Superior temporal gyrus (tissue), 1 donor: ENCODE measurements at regions not wholly inside any gene's neighbourhood (a gene's known extent, or its start where the extent isn't known, plus 50 kb on each side); places are given as distances from the start of the nearest gene placed in this dataset.
A peak's percentile ranks its signal among the peaks of the same experiment; 100 is the strongest.

ENCODE experiments used
- DNase-seq: peaks from one replicate; pipeline ENCODE4 v3.0.0-alpha.2; 2016; ENCODE audit errors: extremely low spot score

DNA sequence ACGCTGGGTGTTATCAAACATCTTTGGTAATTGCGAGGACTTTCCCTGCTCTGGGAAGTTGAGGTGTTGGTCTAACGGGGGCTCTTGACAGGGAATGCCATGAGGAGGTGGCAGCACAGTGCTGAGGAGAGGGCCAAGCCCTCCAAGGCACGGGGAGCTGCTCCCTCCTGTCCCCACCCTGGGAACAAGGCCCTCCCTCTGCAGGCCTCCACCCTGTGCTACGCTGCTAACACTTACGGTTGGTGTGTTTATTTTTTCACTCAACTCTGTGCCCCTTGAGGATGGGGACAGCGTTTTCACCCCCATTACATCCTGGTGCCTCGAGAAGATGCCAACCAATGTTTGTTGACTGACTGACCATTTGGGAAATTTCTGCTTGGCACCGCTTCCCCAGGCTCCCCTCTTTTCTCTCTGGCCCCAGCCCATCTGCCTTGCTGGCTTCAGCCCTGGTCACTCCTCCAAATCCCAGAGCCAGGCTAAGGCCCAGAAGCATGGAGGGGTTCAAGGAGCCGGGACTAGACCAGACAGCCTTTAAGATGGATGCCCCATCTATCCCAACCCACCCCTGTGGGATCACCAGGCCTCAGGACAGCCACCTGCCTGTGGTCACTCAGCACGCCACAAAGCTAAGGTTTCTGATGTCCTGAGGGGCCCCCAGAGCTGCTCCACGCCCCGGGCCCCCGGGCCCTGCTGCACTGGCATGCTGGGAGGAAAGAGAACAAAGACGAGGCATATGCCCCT lies 125.7 kb downstream of the BARX1 start:
- DNase-seq: no peak

DNA sequence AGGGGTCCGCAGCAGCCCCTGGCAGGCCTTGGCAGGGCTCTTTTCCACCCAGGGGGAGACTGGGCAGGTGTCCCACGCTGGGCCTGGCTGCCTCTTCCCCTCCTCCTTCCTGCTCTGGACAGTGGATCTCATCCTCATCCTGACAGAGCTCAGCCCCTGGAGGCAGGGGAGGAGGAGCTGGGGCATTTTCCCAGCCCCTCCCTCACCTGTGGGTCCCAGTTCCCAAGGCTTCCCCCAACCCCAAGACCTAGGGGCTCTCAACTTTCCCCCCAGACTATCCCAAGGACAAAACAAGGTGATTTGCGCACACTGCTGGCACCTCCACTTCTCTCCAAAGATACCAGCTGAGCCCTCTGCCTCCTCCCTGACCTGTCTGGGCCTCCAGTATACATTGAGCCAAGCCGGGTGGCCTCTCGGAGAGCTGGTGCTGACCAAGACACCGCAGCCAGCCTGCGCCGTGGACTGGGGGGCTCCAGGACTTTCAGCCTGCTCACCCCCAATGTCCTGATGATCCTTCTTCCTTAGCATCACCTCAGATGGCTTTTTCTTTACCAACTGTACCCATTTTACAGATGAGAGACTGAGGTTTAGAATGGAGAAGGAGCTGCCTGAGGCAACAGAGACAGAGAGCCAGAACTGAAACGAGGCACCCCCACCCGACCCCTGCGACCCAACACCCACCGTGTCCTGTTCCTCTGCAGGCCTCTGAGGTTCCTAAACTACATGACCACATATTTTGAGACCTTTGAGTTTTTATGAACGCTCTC lies 126.6 kb downstream of the BARX1 start:
- no peak for DNase-seq

DNA sequence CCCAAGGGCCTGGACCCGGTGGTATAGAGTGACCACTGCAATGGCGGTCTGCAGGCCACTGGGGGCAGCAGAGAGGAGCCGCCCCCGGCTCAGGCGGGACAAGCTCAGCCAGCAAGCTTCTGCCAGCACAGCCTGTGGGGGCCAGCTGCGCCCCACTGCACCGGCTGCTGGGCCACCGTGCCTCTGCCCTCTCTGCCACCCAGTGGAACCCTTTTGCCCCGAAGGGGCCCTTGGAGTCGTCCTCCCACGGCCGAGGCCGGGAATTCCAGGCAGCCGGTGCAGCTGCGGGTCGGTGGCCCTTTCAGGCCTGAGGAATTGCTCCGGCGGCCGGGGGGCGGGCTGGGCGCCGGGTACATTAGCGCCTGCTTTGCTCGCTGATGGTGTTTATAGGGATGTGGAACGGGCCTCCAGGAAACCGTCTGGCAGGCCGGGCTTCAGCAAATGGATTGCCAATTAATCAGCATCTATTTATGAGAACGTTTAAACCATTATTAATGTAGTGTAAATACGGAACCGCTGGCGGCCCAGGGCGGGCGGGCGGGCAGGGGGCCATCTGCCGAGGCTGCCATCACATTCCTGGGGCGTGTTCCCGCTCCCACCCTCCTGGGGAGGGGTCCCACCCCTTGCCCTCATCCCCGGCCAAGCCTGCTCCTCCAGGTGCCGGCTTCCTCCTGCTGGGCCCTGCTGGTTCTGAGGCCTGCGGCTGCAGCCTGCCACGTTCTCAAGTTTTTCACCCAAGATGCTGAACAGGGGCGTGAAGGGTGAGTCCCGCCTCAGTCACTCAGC lies 127.4 kb downstream of the BARX1 start:
- peak; percentile 30 for DNase-seq

DNA sequence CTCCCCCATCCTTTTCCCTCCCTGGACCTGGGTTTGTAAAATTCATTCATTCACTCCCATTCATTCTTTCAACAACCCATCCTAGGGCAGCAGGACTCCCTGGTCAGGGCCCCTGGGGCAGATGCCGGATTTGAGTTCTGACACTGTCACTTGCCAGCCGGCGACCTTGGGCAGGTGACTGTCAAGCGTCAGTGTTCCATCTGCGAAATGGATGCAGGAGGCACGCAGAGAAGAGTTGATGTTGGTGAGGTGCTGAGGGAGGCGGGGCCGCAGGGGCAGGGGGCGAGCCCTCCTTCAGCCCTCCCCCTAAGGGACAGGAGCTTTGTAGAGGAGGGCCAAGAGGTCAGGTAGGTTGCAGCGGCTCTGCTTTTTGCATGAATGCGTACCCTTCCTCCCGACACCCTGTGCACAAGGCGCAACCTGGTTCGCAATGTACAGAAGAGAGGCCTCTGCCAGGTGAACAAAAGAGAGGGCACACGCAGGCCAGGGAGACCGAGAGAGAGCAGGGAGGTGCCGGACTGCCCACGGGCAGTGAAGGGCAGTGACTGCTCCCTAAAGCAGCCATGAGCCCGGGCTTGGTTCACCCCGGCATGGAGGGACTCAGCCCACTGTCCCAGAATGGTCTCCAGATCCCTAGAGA lies 128.1 kb downstream of the BARX1 start:
- DNase-seq: no peak

DNA sequence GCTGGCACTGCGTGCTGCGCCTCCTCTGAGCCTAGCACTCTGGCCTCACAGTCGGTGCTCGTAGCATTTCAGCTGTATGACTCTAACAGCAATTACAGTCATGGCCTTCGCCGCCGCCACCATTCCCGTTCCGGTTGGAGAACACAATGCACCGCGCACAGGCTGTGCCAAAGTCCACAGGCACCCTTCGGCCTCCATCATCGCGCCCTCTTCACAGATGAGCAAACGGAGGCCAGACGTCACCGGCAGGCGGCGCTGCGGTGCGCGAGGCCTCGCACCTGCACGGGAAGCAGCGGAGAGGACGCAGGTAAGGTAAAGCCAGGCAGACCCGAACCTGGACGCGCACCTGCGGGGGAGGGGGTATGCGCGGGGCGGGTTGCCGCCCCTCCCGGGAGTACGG lies 128.9 kb downstream of the BARX1 start:
- no peak for DNase-seq

DNA sequence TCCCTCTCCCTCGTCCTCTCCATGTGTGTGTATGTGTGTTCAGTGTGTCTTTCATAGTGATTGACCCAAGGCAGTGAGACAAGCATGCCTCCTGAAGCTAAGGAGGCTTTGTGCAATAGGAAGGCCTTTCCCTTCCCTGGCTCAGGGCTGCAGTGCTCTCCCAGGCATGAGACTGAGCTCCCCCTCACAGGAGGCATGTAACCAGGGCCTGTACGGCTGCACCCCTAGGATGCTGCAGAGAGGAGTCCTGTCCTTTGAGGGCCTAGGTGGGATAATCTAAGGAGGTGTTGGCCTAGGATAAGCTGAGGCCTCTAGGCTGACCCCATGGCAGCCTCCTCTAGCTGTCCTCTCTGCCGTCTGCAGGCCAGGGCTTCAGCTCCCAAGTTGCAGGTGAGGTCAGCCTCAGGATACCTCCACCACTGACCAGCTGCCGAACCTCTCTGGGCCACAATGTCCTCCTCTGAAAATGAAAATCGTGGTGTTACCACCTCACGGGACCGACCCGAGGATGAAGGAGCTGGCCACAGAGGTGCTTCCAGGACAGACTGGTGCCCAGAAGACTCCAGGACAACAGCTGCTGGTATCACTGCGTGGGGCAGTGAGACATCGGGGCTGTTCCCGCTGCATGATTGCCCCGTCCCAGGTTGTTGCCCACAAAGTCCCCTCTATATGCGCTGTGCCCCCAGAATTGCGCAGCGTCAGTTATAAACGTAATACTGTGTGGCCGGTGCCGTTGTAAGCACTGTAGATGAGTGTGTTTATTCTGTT lies 129.6 kb downstream of the BARX1 start:
- DNase-seq: no peak

DNA sequence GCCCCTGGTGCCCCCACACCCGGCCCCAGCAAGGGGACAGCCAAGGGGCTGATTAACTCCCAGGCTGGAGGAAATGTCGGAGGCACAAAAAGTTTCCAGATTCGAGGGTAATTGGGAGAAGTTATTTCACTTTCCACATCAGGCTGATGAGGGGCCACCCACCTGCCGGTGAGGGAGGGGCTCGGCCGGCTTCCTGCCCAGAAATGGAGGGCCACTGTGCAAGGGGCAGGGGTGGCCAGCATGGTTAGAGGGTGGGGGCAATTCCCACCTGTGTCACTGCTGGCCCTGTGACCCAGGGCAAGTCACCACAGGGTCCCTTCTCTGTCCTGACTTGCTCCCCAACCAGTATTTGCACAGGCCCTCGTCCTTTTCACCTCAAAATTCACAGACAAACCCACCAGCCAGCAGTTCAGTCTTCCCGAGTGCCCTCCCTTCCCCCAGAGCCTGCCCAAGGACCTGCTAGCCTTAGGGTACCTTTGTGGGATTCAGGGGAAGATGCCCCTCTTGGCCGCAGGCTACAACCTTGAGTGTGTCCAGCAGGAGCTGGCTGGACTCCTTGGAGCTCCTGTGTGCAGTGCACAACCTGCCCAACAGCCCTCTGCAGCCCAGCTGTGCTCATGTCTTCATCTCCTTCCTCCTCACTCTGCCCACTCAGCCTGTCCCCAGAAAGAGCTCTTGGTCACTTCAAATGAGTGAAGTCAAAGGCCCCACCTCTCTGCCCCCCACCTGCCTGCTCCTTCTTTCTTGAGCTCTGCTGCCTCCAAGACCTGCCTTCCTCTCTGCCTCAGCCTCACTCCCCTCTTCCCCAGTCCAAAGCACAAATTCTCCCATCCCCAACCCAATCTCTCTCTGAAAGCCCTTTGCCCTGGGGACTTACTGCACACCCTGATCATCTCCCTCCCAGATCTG lies 130.5 kb downstream of the BARX1 start:
- no peak for DNase-seq

DNA sequence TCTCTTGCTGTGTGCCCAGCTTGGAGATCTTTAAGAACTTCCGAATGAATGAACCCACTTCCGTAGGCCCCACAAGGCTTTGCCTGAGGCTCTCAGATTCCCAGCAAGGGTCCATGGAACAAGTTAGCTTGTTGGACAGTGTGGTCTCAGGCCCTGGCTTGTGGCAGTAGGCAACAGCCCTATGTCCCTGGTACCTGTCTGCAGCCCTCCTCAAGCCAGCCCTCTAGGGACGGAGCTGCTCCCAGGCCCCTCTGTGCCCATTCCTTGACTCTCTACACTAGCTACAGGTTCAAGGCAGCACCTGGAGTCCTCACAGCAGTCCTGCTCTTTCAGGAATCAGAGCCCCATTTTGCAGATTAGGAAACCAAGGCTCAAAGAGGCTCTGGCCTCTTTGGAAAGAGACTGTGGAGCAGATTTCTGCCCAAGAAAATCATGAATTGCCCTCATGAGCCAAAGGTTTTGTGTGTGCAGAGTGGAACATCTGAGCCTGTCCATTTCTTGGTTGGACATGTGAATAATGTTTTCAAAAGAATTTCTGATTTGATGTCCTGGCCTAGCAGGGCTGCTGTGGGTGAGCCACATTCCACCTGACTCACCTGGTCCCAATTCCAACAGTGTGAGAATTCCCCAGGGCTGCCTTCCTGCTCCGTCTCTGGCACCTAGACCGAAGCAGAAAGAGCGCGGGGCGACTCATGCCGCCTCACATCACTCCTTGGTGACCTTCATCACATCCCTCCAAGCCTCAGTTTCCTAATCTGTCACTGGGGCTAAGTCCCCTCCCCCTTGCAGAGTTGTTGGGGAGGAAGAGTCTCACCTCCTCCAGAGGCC lies 131.7 kb downstream of the BARX1 start:
- no peak for DNase-seq

DNA sequence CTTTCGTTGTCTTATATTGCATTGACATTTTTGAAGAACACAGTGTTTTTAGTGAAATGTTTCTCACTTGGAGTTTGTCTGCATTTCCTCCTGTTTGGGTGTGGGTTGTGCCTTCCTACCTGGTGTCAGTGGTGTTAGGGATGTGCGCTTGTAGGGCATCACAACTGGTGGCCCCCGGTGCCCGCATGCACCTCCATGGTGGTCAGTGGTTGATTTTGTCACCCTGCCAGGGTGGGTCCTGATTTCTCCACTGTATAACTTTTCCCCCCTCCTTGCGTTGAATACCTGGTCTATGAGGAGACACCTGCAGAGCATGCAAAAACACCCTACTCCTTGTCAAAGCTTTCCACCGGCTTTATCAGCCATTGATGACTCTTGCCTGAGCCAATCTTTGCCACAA lies 132.9 kb downstream of the BARX1 start:
- DNase-seq: no peak

DNA sequence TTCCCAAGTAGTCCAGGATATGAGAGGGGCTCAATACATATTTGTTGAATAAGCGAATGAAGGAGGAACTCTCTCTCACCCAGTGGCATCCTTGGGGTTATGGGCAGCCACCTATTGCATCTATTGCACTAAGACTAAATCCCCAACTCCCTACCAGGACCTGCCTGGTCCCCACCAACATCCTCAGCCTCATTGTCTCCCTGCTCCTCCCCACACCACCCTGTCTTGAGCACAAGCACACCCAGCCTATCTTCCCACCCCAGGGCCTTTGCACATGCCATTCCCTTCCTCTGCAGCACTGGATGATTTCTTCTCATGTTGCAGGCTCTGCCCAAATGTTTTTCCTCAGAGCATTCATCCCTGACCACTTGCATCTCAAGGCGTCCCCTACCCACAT lies 133.8 kb downstream of the BARX1 start:
- DNase-seq: no peak

DNA sequence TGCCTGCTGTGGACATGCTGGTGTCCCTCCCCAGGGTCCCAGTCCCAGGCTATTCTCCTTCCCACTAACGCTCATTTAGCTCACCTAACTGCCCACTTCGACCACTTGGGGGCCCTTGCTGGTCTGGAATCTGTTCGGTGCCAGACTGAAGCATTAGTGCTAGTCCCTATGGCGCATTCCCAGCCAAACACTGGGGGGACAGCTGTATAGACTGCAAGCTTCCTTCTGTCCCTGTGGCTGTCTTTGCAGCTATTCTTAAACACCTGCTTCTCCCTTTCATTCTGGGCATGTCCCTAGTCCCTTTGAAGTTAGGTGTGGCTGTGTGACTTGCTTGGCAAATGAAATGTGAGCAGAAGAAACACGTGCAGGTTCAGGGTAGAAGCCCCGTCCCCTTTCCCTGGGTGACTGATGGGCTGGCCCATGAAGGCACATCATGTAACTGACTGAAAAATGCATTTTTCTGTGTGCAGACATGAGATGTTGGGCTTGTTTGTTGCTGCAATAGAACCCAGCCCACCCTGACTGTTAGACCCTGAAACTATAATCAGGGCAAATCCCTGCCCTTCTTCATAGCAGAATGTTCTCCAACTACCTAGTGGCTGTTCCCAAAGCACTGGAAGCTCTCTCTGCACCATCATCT lies 134.4 kb downstream of the BARX1 start:
- DNase-seq: no peak

DNA sequence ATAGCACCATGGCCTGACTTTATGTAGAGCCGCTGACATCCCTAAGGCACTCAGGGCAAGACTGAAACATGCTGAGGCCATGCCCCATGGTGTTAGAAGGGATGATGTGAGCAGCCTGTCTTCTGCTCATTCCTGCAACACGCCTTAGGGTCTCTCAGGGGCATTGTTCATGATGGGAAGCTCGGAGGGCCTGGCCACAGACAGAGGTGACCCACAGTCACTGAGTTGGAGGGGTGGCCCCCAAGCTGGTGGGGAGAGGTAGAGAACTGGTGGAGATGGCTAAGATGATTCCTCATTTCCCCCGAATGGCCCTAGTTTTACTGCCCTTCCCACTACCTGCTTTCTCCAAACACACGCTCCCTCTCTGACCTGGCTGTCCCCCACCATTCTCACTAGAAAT lies 135.2 kb downstream of the BARX1 start:
- DNase-seq: no peak

DNA sequence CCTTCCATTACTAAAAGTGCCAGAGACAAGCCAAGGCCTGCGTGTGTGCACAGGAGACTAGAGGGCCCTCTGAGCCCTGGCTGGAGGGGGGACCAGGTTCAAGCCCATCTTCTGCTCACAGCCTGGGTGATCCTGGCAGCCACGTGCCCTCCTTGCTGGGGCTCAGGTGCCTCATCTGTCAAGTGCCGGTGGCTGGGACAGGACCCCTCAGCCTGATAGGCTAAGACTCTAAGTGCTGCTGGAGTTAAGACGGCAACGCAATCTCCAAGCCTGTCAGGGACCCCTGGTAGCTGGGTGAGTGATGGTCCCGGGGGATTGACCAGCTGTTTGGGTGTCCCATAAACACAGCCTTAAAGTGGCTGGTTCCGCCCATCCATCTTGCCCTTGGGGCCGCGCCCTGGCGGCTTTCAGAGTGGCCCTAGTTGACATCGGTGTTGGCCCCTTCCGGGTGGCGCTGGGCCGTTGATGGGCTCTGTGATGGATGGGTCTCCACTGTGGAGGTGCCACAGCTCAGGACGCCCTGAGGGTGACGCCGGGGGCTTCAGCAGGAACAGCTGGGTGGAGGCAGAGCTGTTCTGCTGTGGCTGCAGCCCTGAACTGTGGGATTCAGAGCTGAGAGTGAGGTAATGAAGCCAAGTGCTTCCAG lies 136.2 kb downstream of the BARX1 start:
- DNase-seq: no peak

DNA sequence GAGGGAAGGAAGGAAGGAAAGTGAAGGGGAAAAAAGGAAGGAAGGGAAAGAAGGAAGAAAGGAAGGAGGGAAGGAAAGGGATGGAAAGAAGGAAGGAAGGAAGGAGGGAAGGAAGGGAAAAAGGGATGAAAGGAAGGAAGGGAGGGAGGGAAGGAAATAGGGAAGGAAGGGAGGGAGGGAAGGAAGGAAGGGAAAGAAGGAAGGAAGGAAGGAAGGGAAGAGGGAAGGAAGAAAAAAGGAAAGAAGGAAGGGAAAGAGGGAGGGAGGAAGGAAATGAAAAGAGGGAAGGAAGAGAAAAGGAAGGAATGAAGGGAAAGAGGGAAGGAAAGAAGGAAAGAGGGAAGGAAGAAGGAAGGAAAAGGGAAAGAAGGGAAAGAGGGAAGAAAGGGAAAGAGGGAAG lies 136.9 kb downstream of the BARX1 start:
- DNase-seq: no peak

DNA sequence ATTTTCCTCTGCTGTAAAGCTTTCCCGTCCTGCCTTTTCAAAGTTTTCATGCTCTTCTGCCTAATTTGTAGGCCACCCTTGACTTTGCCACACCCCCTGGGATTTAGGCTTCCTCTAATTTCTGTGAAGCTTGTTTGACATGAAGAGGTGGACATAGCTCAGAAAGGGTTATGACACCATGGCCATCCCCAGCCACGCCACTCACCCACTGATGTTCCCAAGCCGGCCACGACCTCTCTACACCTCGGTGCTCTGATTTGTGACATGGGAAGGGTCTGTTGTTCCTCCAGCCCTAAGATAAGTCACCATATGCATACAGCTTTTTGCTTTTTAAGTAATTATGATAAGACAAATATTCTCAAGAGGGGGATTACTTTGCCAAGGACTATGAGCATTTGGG lies 139.5 kb downstream of the BARX1 start:
- DNase-seq: no peak

DNA sequence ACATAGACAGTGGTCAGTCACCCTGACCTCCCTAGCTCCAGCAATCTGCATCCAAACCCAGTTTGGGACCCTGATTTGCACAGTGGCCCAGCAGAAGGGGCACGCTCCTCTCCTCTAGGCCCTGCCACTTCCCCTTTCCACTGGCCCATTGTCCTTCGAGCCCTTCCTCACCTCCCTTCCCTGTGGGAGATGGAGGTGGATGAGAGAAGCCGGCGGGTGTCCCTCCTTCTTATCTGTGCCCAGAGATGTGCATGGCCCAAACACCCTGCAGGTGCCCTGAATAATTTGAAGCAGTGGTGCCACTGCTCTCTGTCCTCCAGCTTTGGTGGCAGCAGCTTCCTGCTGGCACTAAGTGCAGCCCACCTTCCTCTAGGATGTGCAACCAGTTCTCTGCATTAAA lies 140.0 kb downstream of the BARX1 start:
- DNase-seq: no peak

DNA sequence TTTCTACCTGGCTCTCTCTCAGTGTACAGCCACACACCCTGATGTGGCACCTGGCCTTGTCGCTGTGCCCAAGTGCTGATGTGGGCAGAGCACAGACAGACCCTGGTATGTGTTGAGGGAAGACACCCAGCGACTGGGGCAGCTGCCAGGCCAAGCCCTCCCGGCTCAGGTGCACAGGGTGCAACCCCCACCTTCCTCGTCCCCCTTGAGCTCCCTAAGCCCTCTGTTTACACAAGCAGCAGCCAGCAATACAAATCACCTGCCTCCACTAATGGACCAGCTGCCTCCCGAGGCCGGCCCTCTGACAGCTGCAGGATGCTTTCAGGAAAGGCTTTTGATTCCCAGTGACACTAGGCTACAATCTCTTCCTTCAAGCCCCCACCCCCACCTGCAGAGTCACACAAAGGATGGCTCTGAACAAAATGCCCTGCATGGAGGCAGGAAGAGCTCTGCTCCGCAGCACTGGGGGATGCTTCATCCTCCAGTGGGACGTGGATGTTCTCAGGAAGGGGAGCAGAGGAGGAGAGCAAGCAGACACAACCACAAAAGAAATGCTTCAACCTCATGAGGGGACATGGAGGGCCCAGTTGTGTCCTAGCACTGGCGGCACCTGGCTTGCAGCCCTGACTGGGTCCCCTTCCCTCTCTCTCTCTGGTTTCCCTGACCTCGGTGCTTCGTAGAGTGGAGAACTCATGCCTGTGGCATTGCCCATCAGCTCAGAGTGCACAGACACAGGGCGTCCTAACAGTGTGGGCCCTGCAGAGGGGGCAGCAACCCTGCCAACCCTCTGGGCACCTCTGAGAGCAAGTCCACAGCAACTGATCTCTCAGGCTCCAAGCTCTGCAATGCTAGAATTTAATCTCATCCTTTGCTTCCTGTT lies 140.8 kb downstream of the BARX1 start:
- no peak for DNase-seq
